HuH-7.5 (cell line): ENCODE measurements at regions not wholly inside any gene's neighbourhood (a gene's known extent, or its start where the extent isn't known, plus 50 kb on each side); places are given as distances from the start of the nearest gene placed in this dataset.

Source experiments
- DNase-seq: peaks from one replicate; pipeline ENCODE4 v3.0.0; 2011; ENCODE audit warnings: low spot score

- no peak for DNase-seq
Observed at GRCh38 chr9:115261656-115262081, 143.7 kb upstream of the TNC start.

DNA sequence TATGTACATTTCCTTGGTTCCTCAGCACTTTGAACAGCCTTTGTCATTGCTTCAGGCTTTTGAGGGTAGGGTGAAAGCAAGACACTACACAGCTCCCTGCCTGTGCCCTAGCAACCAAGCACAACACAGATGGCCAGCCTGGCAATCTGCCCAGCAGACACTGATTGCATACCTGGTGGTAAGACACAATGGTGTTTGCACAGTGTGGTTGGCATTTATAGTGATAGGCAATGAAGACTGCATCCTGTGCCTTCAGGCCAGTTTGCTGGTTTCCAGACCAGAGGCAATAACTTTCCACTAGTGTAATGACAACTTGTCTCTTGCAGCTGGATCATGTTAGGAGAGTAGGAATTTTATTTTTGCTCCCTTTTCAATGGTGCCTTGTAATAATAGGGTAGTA is 144.5 kb upstream of the TNC start:
- DNase-seq: no peak

DNA sequence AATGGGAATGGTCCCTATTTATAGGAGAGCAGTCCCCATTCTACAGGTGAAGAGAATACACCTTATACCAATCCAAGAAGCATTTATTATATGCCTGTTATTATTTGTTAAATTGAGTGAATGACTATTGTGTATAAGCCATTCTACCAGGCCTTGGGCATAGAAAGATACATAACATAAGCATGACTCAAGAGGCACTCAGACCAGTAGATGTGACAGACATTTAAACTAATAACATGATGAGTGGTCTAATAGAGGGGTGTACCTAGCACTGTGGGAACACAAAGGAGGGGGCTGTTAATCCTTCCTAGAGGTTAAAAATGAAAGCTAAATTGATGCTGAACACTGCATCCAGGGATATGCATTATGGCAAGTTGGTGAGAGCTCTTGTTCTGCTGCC is 145.0 kb upstream of the TNC start:
- no peak for DNase-seq

- DNase-seq: no peak
Observed at GRCh38 chr9:115263371-115264075, 145.6 kb upstream of the TNC start.

DNA sequence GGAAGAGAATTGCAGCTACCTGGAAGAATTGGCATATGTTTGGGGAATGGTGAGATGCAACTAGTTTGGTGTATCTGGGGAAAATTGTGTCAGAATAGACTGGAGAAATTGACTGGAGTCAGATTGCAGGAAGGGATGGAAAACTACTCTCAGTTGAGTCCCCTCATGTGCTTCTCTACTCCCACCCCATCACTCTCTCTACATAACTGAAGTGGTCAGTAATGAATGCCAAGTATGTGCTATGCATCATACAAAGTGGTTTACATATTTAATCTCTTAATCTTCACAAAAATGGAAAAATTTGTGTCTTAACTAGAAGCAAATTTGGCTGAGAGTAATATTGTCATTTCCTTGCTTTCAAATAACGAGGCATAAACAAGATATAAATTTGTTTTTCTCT is 146.4 kb upstream of the TNC start:
- no peak for DNase-seq

DNA sequence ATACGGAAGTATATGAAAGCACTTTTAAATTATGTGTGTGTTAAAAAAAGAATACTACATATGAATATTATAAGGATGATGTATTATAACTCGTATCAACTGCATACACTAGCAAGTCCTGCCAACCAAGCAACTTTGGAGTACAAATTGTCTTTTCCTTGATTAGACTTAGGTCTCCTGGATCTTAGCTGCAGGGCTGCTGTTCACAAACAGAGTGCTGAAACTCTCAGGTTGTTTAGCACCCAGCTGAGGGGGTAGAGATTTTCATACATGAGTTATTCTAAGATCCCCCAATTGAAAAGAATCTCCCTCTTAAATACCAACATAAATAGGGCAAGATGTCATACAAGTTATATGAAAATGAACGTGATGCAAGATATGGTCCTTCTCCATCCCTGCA is 149.8 kb upstream of the TNC start:
- DNase-seq: no peak

- DNase-seq: no peak
Observed at GRCh38 chr9:115275753-115276152, 157.8 kb upstream of the TNC start.

GRCh38 chr9:115276621-115277020 is 158.7 kb upstream of the TNC start:
- no peak for DNase-seq

GRCh38 chr9:115277301-115277700 is 159.3 kb upstream of the TNC start:
- no peak for DNase-seq

DNA sequence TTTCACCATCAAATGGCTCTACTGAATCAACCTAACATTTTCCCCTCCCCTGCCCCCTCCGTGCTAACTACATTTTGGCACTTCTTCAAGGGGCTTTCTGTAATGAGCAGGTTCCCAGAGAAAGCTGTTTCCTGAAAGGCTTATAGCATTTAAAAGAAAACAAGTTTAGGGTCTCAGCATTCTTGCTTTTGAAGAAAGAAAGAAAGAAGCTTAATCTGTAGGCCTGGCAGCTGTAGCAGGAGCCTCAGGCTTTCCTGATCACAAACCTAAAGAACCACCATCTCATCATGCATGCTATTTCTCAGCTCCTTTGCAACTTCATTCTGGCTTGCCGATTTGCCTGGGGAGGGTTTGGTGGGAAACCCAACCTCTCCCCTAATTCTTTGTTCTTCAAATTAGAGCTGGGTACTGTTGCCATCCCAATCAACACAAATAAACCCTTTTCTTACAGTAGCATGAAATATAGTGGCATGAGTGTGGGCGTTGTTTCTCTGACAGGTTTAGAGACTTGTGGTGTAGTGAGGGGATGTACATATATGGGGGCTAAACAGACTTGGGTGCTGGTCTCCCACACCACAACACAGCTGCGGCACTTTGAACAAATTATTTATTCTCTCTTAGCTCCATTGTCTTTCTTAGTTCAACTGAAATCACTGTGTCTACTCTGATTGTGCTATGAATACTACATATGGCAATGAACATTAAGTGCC is 160.5 kb upstream of the TNC start:
- DNase-seq: no peak

- no peak for DNase-seq
Observed at GRCh38 chr9:115283395-115283794, 165.4 kb upstream of the TNC start.

- DNase-seq: no peak
Observed at GRCh38 chr9:115285836-115286235, 167.9 kb upstream of the TNC start.

DNA sequence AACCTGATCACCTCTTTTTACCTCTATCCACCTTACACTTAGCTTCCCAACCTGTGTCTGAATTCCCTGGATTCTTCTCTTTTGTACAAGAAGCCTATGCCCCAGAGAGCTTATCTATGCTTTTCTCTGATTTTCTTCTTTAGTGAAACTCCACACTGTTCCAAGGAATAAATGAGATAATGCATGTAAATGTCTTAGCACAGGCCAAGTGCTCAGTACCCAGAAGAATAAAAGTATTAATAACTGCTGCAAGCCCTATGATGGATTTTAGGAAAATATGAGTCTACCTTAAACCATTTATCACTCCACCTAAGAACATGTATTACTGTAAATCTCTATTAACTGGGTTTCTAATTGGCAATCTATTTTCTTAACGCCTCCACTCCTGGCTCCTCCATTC is 168.5 kb upstream of the TNC start:
- DNase-seq: no peak

GRCh38 chr9:115289757-115290208 is 171.8 kb upstream of the TNC start:
- no peak for DNase-seq

- no peak for DNase-seq
Observed at GRCh38 chr9:115291841-115292240, 173.9 kb upstream of the TNC start.

GRCh38 chr9:115292584-115293279 is 174.8 kb upstream of the TNC start:
- no peak for DNase-seq

DNA sequence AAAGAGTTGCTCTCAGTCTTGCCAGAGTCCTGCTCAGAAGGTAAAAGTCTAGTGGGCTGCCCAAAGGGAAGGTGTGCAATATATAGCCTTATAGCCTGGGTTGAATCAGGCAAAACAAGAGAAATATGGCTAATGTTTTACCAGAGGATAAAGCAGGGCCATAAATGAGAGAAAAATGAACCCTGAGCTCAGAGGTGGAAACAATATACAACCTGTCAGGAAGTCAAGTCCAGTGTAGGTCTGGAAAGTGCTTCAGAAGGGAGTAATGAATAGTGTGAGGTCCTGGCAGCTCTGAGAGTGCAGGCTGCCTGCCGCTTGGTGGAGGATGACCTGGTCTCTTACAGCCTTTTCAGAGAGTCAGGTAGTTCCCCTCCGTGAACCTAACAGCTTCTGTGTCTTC is 177.8 kb upstream of the TNC start:
- DNase-seq: no peak

- no peak for DNase-seq
Observed at GRCh38 chr9:115296831-115297565, 179.0 kb upstream of the TNC start.

DNA sequence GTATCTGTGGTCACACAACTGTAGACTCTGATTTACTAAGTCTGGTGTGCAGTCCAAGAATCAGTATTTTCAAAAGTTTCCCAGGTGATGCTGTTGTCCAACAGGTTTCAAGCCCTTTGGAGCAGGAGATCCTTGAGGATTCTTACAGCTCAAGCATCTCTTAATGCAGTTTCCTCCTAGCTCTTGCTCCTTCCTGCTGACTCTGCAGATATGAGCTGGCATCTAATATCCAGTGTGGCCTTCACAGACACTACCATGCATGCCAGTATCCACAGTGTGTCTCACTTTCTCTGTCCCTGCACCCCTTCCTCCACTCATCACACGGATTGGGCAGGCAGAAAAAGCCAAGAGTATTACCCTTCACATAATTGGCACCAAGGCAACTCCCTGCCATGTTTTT is 182.2 kb upstream of the TNC start:
- DNase-seq: no peak

DNA sequence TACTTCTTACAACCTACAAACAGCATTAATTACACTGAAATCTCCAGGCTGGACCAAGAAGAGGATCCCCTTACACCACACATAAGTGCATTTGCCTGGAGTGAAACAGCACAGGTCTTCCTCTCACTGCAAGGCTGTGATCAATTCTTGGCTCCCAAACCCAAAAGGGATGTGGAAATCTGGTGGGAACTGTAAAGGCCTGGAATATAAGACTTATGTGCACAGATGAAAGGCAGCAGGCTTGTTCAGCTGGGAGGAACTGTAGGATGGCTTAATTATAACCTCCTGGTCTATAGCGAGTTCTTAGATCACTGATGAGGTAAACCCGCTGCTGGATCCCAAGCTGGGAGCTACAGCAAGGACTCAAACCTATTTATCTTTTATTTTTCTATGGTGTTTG is 182.9 kb upstream of the TNC start:
- DNase-seq: no peak

- DNase-seq: no peak
Observed at GRCh38 chr9:115301581-115301980, 183.6 kb upstream of the TNC start.

DNA sequence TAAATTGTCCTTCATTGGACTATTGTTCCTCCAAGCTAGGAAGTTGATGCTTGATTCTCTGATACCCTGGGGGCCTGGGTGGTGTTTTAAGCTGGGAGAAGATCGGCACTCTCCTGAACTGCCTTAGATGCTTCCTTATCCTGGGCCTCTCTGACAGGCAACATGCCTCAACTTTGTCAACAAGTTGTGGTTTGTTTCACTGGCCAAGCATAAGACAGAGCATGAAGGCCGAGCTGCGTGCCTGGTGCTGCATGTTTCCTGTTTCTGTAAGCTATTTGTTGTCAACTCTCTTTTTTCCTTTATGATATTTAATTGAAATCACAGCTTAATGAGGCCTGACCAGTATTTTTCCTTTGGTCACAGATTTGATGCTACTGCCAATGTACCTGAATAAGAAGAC is 187.6 kb upstream of the TNC start:
- DNase-seq: no peak

- no peak for DNase-seq
Observed at GRCh38 chr9:115306865-115307264, 188.9 kb upstream of the TNC start.
